Stimulated activated CD8-positive, alpha-beta memory T cell treated with anti-CD3 and anti-CD28 coated beads, Interleukin-7, amount 100 ng/mL, for 1 hour (primary cell): ENCODE measurements at regions not wholly inside any gene's neighbourhood (a gene's known extent, or its start where the extent isn't known, plus 50 kb on each side); places are given as distances from the start of the nearest gene placed in this dataset.
"Not testable (repeated sequence)": the region's sequence is repeated elsewhere in the genome, so short reads cannot be mapped to it uniquely, and the experiment has no call there.

Source experiments
- DNase-seq, 2 donors: peaks; one replicate each; pipeline ENCODE4 v3.0.0-alpha.2; 2020; ENCODE audit warnings: low read depth in 2 of 2

DNA sequence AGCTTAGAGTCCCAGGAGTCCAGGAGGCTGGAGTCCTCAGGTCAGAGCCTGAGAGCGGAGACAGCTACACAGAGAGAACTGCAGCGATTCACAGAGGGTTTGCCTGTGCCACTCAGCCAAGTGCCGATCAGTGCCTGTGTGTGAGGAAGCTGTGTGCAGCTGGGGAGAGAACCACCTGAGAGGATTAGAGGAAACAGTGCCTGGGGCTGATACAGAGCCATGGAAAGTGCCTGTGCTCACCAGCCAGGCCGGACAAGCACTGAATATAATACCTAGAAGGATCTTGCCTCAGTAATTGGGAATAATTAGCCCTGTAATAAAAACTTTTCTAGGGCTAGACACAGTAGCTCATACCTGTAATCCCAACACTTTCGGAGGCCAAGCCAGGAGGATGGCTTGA, 134.7 kb downstream of the ARHGAP11B start:
- DNase-seq: not testable (repeated sequence)

DNA sequence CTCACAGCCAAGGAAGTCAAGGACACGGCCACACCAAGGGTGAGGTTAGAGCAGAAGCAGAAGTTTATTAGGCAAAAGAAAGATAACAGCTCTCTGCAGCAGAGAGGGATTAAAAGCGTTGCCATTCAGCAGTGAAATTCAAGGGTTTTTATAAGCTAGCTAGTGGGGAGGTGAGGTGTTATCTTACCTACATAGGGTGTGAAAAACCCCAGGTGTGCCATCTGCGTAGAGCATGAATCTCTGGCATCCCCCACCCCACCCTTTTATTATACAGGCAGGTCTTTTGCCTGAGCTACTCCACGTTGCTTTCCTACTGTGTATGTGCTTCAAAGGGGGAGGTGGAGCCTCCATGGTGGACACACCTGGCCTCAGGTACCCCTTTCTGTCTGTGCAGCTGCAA, 135.4 kb downstream of the ARHGAP11B start:
- DNase-seq: not testable (repeated sequence)

DNA sequence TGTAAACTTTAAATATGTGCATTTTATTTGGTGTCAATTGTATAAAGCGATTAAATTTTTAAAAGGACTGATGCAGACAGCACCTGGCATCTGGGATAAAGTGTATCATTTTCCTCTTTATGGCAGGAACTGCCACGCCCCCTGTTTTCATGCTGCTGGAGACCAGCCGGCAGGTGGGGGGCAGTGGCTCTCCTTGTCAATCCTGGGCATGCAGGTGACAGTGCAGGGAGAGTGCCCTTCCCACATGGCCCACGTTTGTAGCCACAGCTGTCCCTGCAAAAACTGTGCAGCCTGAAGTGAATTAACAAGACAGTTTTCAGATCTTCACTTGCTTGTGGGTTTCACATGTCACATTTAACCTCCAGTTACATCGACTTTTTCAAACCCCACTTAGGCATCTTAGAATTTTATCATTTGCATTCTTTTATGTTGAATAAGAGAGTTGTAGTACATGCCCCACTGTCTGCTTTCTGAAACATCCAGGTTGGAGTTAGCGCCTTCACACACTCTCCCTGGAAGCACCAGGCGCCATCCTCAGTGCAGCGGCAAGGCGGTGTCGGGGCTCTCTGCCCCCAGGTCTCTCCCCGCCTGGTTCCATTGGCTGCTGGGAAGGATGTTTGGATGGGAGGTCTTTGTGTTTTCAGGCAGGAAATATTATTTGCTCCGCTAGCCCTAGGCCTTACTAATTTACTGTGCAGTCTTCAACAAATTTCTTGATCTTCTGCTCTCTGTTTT, 134.2 kb upstream of the FAN1 start:
- not testable (repeated sequence) for DNase-seq

DNA sequence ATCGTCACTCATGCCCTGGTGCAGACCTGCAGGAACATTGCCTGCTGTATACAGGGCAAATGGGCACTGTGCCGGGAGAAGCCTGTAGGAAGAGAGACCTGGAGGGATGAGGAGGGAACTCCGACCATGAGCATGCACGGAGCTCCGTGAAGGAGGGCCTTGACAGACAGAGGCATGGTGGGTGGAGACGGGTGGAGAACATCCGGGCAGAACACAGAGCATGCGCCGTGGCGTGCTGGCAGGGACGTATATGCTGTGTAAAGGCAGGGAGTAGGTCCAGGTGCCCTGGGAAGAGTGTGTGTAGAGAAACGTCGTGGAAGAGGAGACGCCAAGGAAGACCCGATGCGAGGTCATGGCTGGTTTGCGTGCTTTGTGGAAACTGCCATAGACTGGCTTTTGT, 133.0 kb upstream of the FAN1 start:
- DNase-seq: no peak

DNA sequence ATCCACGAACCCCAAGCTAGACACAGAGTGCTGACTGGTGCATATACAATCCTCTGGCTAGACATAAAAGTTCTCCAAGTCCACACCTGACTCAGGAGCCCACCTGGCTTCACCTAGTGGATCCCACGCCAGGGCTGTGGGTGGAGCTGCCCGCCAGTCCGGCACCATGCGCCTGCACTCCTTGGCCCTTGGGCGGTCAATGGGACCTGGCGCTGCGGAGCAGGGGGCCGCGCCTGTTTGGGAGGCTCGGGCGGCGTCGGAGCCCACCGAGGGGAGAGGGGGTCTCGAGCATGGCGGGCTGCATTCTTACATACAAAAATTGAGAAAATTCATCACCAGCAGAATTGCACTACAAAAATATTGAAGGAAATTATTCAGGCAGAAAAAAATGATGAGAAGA, 120.7 kb upstream of the FAN1 start:
- no peak for DNase-seq

DNA sequence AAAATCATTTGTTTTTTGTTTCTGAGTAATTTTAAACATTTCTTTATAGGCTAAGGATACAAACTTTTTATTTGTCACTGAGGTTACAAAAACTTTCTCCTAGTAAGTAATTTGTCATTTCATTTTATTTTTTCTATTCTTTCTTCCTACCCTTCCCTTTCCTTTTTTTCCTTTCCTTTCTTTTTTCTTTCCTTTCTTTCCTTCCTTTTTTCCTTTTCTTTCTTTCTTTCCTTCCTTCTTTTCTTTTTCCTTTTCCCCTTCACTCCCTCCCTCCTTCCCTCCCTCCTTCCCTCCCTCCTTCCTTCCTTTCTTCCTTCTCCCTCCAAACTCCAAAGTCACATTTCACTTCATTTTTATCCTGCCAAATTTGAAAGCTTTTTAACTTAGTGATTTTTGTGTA, 115.1 kb upstream of the FAN1 start:
- no peak for DNase-seq

DNA sequence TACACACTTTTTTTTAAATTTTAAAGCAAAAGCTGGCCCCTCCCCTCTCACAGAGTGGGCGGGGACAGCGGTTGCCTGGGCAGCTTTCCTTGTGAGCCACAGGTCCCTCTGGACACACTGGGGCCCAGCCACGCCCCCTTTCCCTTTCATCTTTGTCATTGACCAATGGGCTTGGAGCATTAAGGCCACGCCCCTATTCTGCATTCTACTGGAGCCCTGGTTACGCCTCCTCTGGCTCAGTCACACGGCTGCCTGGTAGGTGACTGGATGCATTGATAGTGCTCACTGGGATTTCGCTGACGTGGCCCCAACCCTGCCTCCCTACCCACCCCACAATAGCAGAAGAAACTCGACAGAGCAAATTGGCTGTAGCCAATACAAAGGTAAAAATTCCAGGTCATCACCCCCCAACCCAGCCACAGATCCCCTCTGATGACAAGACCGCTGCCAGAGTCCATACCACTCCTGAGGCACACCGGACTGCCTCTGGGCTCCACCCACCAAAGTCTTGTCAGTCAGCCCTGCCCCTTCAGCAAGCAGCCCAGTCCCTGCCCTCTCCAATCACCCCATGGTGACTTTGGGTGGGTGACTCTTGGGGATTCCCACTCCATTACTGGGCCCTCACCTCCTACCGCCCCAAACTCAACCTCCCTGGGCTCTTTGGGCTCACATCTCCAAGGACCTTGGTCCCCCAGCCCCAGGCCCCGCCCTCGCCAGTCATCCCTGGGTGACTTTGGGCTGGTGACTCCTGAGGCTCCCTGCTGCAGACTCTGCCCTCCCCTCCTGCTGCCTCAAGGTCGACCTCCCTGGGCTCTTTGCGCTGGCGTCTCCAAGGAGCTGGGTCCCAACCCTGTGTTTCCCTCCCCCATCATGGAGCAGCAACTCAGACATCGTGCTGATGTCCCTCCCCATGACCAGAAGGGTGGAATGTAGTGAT, 112.2 kb upstream of the FAN1 start:
- no peak for DNase-seq

DNA sequence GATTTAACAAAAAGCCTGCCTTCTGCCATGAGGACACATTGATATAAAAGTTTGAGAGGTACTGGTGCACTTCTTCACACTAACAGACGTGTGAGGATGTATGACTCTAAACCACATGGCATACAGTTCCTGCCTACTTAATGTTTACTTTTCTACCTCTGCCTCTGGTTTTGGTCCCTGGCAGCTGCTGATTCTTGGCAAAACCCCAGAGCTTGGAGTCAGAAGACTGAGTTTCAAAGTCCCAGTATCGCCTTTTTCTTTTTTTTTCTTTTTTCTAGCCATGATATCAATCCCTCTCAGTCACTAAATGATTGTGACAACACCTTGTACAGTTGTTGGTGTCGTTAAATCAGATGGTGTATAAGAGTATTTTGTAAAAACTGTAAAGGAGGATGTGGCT, 110.9 kb upstream of the FAN1 start:
- not testable (repeated sequence) for DNase-seq

DNA sequence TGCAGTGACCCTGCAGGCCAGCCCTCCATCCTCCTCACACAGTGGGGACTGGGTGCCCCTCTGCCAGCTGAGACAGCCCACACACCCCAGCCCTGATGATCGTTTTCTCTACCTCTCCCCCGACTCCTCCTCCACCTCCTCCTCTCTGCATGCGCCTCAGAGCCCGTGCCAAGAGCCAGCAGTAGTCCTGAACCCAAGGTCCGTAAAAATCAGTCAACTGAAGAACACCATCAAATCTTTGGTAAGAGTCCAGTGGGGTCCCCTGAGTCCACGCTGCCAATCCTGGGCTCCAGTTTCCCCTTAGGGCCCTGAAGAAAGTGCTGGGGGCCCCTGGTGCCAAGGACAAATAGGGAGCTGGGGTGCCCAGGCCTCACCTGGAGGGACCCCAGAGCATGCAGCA, 109.3 kb upstream of the FAN1 start:
- no peak for DNase-seq

DNA sequence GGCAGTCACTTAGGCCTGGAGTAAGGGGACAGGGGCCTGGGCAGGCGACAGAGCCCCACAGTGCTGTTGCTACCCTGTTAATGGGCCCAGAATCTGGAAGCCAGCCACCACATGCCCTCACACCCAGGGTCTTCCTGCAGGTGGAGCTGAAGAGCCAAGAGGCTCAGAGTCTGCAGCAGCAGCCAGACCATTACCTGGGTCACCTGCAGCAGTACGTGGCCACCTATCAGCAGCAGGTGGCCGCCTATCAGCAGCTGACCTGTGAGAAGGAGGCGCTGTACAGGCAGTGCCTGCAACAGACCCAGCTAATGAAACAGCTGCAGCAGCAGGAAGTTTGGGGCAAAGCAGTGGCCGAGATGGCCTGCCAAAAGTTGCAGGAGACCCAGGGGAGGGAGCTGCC, 104.2 kb upstream of the FAN1 start:
- DNase-seq: not testable (repeated sequence)

DNA sequence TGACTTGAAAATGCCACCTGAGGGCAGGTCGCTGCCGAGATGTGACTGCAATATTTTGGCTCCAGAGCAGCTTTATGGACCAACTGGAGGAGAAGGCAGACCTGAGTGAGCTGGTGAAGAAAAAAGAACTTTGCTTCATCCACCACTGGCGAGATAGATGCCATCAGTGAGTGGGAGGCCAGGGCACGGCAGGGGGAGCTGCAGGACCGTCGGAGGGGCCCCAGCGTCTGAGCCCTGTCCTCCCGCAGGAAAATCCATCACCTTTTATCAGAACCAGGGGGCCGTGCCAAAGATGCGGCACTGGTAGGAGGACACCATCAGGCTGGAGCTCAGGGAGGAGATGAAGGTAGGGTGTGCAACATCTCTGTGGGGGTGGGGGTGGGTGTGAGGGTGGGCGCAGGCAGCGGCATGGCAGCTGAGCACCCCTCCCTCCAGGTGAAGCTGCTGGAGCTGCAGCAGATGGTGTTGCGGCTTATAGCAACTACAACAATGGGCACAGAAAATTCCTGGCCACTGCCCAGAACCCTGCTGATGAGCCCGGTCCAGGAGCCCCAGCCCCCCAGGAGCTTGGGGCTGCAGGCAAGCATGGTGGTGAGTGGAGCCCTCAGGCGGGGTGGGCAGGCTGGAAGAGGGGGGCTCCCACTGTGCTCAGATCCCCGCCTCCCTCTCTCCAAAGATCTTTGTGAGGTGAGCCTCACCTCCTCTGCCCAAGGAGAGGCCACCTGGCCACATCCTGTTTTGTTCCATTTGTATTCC, 102.4 kb upstream of the FAN1 start:
- not testable (repeated sequence) for DNase-seq

DNA sequence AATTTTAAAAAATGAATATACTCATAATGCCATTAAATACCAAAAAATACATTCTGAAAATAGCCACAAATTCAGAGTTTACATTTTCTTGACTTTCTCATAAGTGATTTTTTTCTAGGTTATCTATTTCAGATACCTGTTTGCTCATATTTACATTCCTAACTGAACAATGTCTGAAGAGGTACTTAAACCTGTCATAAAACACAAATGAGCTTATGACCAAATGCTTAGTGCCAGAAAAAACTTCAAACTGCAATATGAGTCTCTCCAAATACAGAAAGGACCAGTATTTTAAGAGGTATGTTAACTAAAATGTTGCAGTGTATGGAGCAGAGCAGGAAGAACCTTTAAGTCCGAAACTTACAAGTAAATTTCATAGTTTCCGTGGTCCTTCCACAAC, 101.7 kb upstream of the FAN1 start:
- not testable (repeated sequence) for DNase-seq

DNA sequence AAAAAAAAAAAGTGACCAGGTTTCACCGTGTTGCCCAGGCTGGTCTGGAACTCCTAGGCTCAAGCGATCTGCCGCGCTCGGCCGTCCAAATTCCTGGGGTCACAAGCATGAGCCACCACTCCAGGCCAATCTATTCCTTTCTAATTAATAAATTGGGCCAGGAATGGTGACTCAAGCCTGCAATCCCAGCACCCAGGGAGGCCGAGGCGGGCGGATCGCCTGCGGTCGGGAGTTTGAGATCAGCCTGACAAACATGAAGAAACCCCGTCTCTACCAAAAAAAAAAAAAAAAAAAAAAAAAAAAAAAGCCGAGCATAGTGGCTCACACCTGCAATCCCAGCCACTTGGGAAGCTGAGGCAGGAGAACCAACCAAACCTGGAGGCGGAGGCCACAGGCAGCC, 100.0 kb upstream of the FAN1 start:
- DNase-seq: not testable (repeated sequence)

DNA sequence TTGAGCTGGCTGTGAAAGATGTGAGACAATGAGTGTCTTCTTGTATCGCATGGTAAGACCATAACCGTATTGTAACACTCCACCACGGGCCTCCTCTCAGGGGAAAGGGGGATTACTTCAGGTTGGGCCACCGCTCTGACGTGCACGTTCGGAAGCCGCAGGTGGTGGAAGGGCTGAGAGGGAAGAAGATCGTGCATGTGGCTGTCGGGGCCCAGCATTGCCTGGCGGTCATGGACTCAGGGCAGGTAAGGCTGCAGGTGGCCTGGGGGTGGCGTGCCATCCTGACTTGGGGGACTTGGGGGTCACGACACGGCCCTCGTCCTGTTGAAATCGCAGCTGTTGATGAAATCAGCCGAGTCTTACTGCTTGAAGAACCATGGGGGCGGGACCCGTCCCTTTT, 87.3 kb upstream of the FAN1 start:
- DNase-seq: no peak

DNA sequence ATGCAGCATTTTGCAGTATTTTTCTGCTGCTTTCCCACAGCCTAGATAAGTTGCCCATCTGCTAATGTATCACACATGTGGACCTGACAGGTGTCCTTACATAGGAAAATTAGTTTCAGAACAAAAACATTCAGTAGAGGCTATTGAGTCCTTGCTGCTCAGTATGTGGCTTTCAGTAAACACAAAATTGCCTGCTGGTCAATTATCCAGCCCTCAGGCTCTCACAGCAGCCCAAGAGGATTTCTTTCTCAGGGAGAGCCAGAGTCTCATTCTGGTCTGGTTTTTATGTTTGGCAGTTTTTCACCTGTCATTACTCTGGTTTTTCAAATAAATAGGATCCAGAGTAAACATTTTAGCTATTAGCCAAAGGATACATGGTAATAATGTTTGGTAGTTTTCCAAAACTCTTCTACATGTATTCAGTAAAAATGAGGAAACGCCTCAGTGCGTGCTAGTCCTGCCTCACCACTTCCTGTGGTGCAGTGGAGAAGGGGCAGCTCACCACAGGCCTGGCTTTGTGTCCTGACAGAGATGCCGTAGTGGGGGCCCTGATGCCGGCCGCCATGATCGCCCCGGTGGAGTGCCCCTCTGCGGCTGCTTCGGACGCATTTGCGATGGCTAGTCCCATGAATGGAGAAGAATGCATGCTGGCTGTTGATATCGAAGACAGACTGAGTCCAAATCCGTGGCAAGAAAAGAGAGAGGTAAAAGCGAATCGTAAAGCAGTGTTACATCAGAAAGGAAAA, 80.5 kb upstream of the FAN1 start:
- peak in 1 of 2 donors; percentile 24 for DNase-seq

DNA sequence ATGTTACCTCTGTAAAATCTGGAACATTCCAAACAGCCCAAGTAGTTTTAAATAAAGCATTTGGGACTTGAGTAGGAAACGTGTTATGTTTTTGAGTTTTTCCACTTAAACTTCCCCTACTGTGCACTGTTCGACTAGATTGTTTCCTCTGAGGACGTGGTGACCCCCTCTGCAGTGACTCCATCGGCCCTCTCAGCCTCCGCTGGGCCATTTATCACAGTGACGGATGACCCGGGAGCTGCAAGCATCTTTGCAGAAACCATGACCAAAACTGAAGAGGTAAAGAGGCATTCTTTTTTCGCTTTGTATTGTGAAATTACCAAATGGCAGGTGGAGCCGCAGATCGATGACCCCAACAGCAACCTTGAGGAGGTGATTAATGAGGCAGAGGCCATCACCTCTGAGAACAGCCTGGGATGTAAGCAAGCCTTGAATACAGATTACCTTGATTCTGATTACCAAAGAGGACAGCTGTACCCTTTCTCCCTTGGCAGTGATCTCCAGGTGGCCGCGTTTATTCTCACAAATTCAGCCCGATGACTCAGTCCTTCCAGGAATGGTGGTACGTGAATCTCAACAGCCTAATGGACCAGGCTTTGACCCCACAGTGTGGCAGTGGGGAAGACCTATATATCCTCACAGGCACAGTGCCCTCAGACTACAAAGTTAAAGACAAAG, 79.1 kb upstream of the FAN1 start:
- DNase-seq: no peak

DNA sequence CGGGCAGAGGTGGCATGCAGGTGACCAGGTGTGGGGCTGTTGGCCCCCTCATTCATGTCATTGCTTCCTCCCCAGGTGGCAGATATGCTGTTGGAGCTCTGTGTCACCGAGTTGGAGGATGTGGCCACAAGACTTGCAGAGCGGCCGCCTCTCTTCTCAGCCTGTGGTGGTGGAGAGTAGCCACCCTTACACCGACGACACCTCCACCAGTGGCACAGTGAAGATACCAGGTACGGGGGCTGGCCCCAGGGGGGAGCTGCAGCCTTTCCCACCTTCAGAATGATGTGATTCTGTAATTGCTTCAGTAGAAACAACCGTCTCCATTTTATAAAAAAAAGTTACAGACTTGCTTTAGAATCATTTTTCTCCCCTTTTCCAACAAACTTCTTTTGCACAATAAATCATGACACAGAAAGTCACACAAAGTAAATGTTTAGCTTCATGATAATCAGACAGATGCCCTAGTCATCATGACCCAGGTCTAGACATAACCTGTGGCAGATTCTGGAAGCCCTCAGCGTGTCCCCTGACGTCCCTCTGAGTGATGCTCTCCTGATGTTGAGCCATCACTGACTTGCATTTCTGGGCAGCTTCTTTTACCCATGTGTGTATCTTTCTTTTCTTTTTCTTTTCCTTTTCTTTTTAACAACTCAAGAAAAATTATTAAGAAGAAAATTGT, 76.0 kb upstream of the FAN1 start:
- DNase-seq: no peak

DNA sequence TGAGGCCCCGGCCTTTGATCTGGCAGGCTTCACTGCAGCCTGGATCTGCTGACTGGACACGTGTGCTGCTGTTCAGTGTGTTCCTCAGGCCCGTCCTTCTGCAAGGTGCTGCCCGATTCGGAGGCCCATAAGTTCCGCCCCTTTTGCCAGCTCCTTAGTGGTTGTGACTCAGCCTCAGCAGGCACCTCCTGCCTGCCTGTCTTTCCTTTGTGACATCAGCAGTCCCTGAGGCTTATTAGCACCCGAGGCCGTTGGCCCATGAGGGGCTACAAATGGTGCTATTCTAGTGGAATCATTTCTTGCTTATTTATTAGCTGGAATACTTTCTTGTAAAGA, 75.4 kb upstream of the FAN1 start:
- not testable (repeated sequence) for DNase-seq

DNA sequence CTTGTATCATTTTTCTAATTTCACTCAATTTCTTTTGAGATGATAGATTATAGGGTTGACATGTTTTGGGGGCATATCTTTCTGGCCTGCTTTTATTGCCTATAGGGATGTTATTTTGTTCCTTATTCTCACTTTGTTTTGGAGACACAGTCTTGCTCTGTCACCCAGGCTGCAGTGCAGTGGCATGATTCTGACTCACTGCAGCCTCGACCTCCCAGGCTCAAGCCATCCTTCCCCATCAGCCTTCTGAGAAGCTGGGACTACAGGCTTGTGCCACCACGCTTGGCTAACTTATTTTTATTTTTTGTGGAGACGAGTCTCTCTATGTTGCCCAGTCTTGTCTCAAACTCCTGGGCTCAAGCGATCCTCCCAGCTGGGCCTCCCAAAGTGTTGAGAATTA, 72.8 kb upstream of the FAN1 start:
- DNase-seq: no peak

DNA sequence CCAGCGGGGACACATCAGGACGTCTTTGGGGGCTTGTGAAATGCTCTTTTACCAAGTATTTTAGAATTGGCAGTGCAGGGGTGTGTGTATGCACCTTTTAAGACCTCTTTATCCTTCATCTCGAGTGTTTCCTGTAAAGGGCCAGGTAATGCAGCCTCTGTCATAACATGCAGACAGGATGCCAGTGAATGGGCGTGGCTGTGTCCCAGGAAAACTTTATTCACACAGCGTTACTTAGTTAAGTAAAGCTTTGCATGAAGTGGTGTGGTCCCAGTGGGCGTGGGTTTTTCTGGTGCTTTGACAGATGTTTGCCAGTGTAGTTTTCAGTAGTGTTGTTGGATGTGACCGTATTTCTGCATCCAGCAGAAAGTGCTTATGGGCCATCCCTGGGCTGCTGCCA, 70.3 kb upstream of the FAN1 start:
- not testable (repeated sequence) for DNase-seq

DNA sequence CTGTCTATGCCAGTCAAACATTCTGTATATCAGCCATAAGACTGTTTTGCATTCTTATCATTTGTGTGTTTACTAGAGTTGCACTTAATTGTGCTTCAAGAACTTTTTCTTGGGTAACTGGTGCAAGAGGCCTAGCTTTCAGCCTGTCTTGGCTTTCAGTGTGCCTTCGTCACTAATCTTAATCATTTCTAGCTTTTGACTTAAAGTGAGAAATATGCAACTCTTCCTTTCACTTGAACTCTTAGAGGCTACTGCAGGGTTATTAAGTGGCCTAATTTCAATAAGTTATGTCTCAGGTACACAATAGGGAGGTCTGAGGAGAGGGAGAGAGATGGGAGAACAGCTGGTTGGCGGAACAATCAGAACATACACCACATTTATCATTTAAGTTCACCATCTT, 62.1 kb upstream of the FAN1 start:
- DNase-seq: not testable (repeated sequence)
